Endothelial cell of umbilical vein (primary cell): ENCODE measurements at regions not wholly inside any gene's neighbourhood (a gene's known extent, or its start where the extent isn't known, plus 50 kb on each side); places are given as distances from the start of the nearest gene placed in this dataset.

Experiments
- BruUV-seq: library from RNA; stranded (reverse); fragments of 400-500 nt; replicated peaks from 2 replicates; lab custom pipeline; 2021; lab: Mats Ljungman, UMichigan
- CTCF ChIA-PET: fragments of 300-600, 350-600 bp; sonication (Branson Sonifier 250); formaldehyde crosslinking; loops from one replicate; lab custom pipeline; 2021; ENCODE audit warnings: antibody characterized with exemption, inconsistent platforms; lab: Charles Lee
- POLR2A ChIA-PET: fragments of 300-600, 350-600 bp; sonication (Branson Sonifier 250); formaldehyde crosslinking; loops from one replicate; lab custom pipeline; 2021; ENCODE audit warnings: antibody characterized with exemption, inconsistent platforms; lab: Charles Lee
- DNase-seq: peaks from one replicate; pipeline ENCODE4 v3.0.0-alpha.2; 2011; ENCODE audit warnings: low read depth, low spot score
- FAIRE-seq: peaks from 2 replicates; lab custom pipeline; 2011; peaks lifted over from hg19 to GRCh38; lab: Jason Lieb, UNC
- H2AFZ ChIP-seq: 2 replicates; pipeline ENCODE4 v1.6.0; 2012; ENCODE audit warnings: low read depth, low read length, control low read depth, inconsistent platforms
- H3K27ac ChIP-seq: 2 replicates; pipeline ENCODE4 v1.5.1; 2011; ENCODE audit warnings: low read depth, mild to moderate bottlenecking, control low read depth, low read length, moderate library complexity; ENCODE audit not compliant: insufficient read depth
- H3K27me3 ChIP-seq, 2 experiments: 2 replicates each; pipeline versions ENCODE4 v1.6.0 to v1.6.1; 2011; ENCODE audit warnings: low read length in 2 of 2, mixed read lengths in 1 of 2; ENCODE audit not compliant: control insufficient read depth in 2 of 2, insufficient read depth in 2 of 2
- H3K36me3 ChIP-seq, 2 experiments: 2 replicates in 1 of 2; 3 replicates in 1 of 2; pipeline ENCODE4 v1.5.1; 2011; ENCODE audit warnings: low read length in 2 of 2, mild to moderate bottlenecking in 1 of 2, moderate library complexity in 1 of 2; ENCODE audit not compliant: control insufficient read depth in 2 of 2, insufficient read depth in 2 of 2; ENCODE audit errors: extremely low read depth in 1 of 2
- H3K4me1 ChIP-seq: 3 replicates; pipeline ENCODE4 v1.5.1; 2011; ENCODE audit warnings: mild to moderate bottlenecking, low read length; ENCODE audit not compliant: control insufficient read depth, insufficient read depth; ENCODE audit errors: extremely low read depth
- H3K4me2 ChIP-seq: 2 replicates; pipeline ENCODE4 v1.6.1; 2011; ENCODE audit warnings: low read length, control low read depth, mixed read lengths; ENCODE audit not compliant: insufficient read depth
- H3K4me3 ChIP-seq, 3 experiments: fragments of 200-600 bp in 1 of 3; sonication (generic), shearing (Covaris generic) in 1 of 3; replicated peaks in 1 of 3; 2 replicates each; pipeline ENCODE4 v1.5.1; 2011 to 2016; ENCODE audit warnings: control low read depth in 3 of 3, low read length in 3 of 3, mild to moderate bottlenecking in 2 of 3, inconsistent platforms in 1 of 3, low read depth in 1 of 3, moderate library complexity in 1 of 3; ENCODE audit not compliant: insufficient read depth in 1 of 3
- H3K79me2 ChIP-seq: 2 replicates; pipeline ENCODE4 v1.6.0; 2012; ENCODE audit warnings: low read length, inconsistent platforms; ENCODE audit not compliant: control insufficient read depth, insufficient read depth
- H3K9ac ChIP-seq: replicated peaks from 2 replicates; pipeline ENCODE3; 2011; ENCODE audit warnings: low read length, control low read depth; ENCODE audit not compliant: insufficient read depth; ENCODE audit errors: extremely low read depth
- H3K9me1 ChIP-seq: replicated peaks from 3 replicates; pipeline ENCODE4 v1.6.0; 2011; ENCODE audit warnings: mild to moderate bottlenecking, low read length; ENCODE audit not compliant: control insufficient read depth, insufficient read depth; ENCODE audit errors: extremely low read depth
- H3K9me3 ChIP-seq: replicated peaks from 2 replicates; pipeline ENCODE4 v1.5.1; 2012; ENCODE audit warnings: low read length, inconsistent platforms; ENCODE audit not compliant: control insufficient read depth, insufficient read depth
- H4K20me1 ChIP-seq: replicated peaks from 2 replicates; pipeline ENCODE3; 2011; ENCODE audit warnings: mild to moderate bottlenecking, low read length; ENCODE audit not compliant: control insufficient read depth, insufficient read depth; ENCODE audit errors: extremely low read depth
- CTCF ChIP-seq, 2 donors: IDR thresholded peaks; 1 replicate in 1 of 2; 2 replicates in 1 of 2; pipeline ENCODE4 v1.5.1; 2011; ENCODE audit warnings: low read length in 2 of 2, mild to moderate bottlenecking in 2 of 2, moderate library complexity in 2 of 2, control low read depth in 1 of 2, inconsistent platforms in 1 of 2, low read depth in 1 of 2; ENCODE audit not compliant: insufficient read depth in 1 of 2; ENCODE audit errors: extremely low read depth in 1 of 2
- EZH2 ChIP-seq: IDR thresholded peaks from 2 replicates; pipeline ENCODE4 v1.6.1; 2012; ENCODE audit warnings: borderline replicate concordance, low read depth, mild to moderate bottlenecking, moderate library complexity, low read length, inconsistent platforms; ENCODE audit not compliant: severe bottlenecking
- FOS ChIP-seq: IDR thresholded peaks from 2 replicates; pipeline ENCODE4 v1.6.1; 2011; ENCODE audit warnings: mild to moderate bottlenecking, low read length, moderate library complexity, borderline replicate concordance; ENCODE audit not compliant: insufficient read depth
- GATA2 ChIP-seq: IDR thresholded peaks from 2 replicates; pipeline ENCODE4 v1.7.0; 2011; ENCODE audit warnings: low read depth, mild to moderate bottlenecking, moderate library complexity, mixed read lengths, low read length; ENCODE audit not compliant: insufficient read length, insufficient read depth
- JUN ChIP-seq: IDR thresholded peaks from 2 replicates; pipeline ENCODE4 v1.6.1; 2011; ENCODE audit warnings: borderline replicate concordance, low read depth; ENCODE audit not compliant: insufficient read length, insufficient read depth
- MYC ChIP-seq: IDR thresholded peaks from one replicate; pipeline ENCODE4 v1.6.1; 2011; ENCODE audit warnings: mild to moderate bottlenecking, low read depth, low read length
- POLR2AphosphoS5 ChIP-seq: IDR thresholded peaks from 2 replicates; pipeline ENCODE4 v1.6.1; 2012; ENCODE audit warnings: low read depth, mild to moderate bottlenecking, control low read depth, low read length, moderate library complexity; ENCODE audit not compliant: insufficient read depth
- dilution Hi-C: fragments of 300-500 bp; cut with MboI; formaldehyde crosslinking; loops from one replicate; pipeline ENCODE4 v1.15.0; 2019; ENCODE audit warnings: low sequenced_read_pairs; ENCODE audit not compliant: extremely low pct_ligation_motif_present
- intact Hi-C: fragments of 100-400 bp; cut with micrococcal nuclease; formaldehyde crosslinking; loops from one replicate; pipeline ENCODE4 v1.10.0; 2022
- TF ChIP-seq, protein P1 (sequence below): IDR thresholded peaks from 2 replicates; pipeline ENCODE4 v1.6.1; 2011; ENCODE audit not compliant: insufficient read depth, insufficient read length

DNA sequence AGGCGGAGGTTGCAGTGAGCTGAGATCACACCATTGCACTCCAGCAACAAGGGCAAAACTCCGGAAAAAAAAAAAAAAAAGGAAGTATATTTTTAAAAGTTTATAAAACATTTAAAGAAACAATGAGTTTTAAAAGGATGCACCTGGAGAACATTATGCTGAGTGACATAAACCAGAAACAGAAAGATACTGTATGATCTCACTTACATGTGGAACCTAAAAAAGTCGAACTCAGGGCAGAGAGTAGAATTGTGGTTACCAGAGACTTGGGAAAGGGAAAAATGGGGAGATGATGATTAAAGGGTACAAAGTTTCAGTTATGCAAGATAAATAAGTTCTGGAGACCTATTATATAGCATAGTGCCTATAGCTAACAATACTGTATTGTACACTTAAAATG is 52.8 kb upstream of the RTN4 start:
- Histone ChIP-seq H3K36me3 (no peaks in the 10 kb centered on the region), H3K9me1 (no peaks in the 10 kb centered on the region), H3K4me1 (peaks cover 58% of the 10 kb centered on the region), H3K27ac (peak overlapping the region; percentile 97), H3K79me2 (no peaks in the 10 kb centered on the region), H4K20me1 (no peaks in the 10 kb centered on the region), H3K9ac (no peak overlapping the region), H3K4me3 (no peak overlapping the region), H2AFZ (no peak overlapping the region), H3K27me3 (no peaks in the 10 kb centered on the region), H3K4me2 (no peak overlapping the region), H3K9me3 (no peaks in the 10 kb centered on the region)
- FAIRE-seq (no peak), DNase-seq (peak; percentile 78)
- dilution Hi-C loops: no loop called here
- CTCF ChIA-PET: interaction anchor here (0.9 to 4.8 kb wide), 6 partner anchors 9 to 64 kb away, joined by 3 to 18 read pairs (median 4); no protein-coding TSS in a partner anchor
- TF ChIP-seq FOS: no peak
- TF ChIP-seq, protein P1, sequence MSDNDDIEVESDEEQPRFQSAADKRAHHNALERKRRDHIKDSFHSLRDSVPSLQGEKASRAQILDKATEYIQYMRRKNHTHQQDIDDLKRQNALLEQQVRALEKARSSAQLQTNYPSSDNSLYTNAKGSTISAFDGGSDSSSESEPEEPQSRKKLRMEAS: no peak
- TF ChIP-seq EZH2: no peak
- TF ChIP-seq JUN: no peak
- TF ChIP-seq CTCF (IDR thresholded peaks at IDR 0.05; ENCODE audit: extremely low read depth in 1 of 2, insufficient read depth in 1 of 2, low read depth in 1 of 2, low read length in 2 of 2): no peak
- no peak for TF ChIP-seq GATA2
- no peak for TF ChIP-seq POLR2AphosphoS5
- no peak for TF ChIP-seq MYC
- intact Hi-C loops: no loop called here
- POLR2A ChIA-PET: interaction anchor here (0.7 kb wide), 1 partner anchor 113 kb away, joined by 6 read pairs; no protein-coding TSS in a partner anchor
- BruUV-seq: no TSS peak
